ENCODE measurements at regions not wholly inside any gene's neighbourhood (a gene's known extent, or its start where the extent isn't known, plus 50 kb on each side); places are given as distances from the start of the nearest gene placed in this dataset.

GRCh38 chr5:130272837-130273236 lies 368.6 kb downstream of the CHSY3 start:
- H3K27ac Mint-ChIP-seq = no peak overlapping the region
- no peaks in the 10 kb centered on the region for H3K9me3 Mint-ChIP-seq
- no peaks in the 10 kb centered on the region for H3K27me3 Mint-ChIP-seq
- ATAC-seq (no peak), DNase-seq (no peak)
- H3K4me3 Mint-ChIP-seq = no peak overlapping the region
- H3K4me1 Mint-ChIP-seq = no peaks in the 10 kb centered on the region

DNA sequence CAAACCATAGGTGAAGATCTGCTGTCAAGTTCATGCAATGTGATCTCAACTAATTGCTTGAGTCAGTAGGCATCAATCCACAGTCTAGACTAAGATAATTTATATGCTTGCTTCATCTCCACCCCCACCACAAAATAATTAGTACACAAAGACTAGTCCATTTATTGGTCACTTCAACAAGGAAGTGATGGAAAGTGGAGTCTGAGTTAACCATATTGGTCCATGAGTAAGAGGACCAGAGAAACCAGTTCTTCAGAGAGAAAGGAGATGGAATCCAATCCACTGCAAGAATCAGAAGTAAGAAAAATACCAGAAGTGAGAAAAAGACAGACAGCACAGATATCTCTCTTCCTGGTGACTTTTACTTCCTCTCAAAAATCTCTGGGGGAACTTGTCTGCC lies 366.5 kb downstream of the CHSY3 start:
- DNase-seq = no peak
- H3K27me3 Mint-ChIP-seq = no peaks in the 10 kb centered on the region
- no peaks in the 10 kb centered on the region for H3K4me1 Mint-ChIP-seq
- no peak overlapping the region for H3K4me3 Mint-ChIP-seq
- H3K9me3 Mint-ChIP-seq = no peaks in the 10 kb centered on the region
- H3K27ac Mint-ChIP-seq = no peak overlapping the region
- ATAC-seq = no peak

GRCh38 chr5:130268489-130268888 lies 364.2 kb downstream of the CHSY3 start:
- Mint-ChIP-seq H3K4me1 (no peaks in the 10 kb centered on the region), H3K9me3 (no peaks in the 10 kb centered on the region), H3K27me3 (no peaks in the 10 kb centered on the region), H3K27ac (no peak overlapping the region), H3K4me3 (no peak overlapping the region)
- no peak for DNase-seq
- ATAC-seq = no peak

DNA sequence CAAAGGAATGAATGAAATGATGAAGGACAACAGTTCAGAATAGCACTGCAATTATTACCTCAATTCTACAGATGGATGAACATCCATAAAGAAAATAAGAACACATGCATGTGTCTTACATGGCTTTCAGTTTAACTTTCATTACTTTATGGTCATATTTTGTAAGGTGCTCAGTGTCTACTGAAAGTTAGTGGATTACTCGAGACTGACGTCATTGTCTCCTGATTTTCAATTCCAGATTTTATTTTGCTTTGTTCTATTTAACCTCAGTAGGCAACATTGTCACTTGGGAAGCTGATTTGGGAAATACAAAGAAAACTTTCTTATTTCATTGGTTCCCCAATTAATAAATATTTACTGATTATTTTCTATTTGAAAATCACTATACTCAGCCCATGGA lies 363.7 kb downstream of the CHSY3 start:
- H3K4me3 Mint-ChIP-seq = no peak overlapping the region
- H3K27ac Mint-ChIP-seq = no peak overlapping the region
- H3K4me1 Mint-ChIP-seq = no peaks in the 10 kb centered on the region
- DNase-seq (no peak), ATAC-seq (no peak)
- H3K9me3 Mint-ChIP-seq = no peaks in the 10 kb centered on the region
- H3K27me3 Mint-ChIP-seq = no peaks in the 10 kb centered on the region

DNA sequence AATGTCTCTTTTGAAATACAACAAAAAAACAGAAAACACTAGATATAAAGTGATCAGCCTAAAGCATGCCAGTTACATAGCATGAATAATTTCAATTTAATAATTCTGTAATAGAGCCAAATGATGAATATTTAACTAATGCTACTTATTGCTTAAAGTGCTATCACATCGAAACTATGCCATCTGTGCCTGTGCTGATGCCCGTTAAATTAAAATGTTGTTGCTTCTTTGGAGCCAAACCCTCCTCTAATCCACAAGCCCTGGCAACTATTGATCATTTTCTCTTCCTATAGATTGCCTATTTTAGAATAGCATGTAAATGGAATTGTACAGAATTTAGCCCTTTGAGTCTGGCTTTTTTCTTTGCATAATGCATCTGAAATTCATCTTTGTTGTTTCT lies 356.2 kb downstream of the CHSY3 start:
- H3K27ac Mint-ChIP-seq = no peak overlapping the region
- ATAC-seq (no peak), DNase-seq (no peak)
- peaks cover 1 to 3% of the 10 kb centered on the region in 2 donors for H3K9me3 Mint-ChIP-seq
- H3K27me3 Mint-ChIP-seq = no peaks in the 10 kb centered on the region
- H3K4me3 Mint-ChIP-seq = no peak overlapping the region
- H3K4me1 Mint-ChIP-seq = no peaks in the 10 kb centered on the region

GRCh38 chr5:130251931-130252330 lies 347.7 kb downstream of the CHSY3 start:
- H3K4me1 Mint-ChIP-seq = no peaks in the 10 kb centered on the region
- peaks cover 5 to 12% of the 10 kb centered on the region in 2 donors for H3K9me3 Mint-ChIP-seq
- H3K4me3 Mint-ChIP-seq = no peak overlapping the region
- no peak for ATAC-seq
- no peak overlapping the region for H3K27ac Mint-ChIP-seq
- DNase-seq = no peak
- H3K27me3 Mint-ChIP-seq = no peaks in the 10 kb centered on the region

DNA sequence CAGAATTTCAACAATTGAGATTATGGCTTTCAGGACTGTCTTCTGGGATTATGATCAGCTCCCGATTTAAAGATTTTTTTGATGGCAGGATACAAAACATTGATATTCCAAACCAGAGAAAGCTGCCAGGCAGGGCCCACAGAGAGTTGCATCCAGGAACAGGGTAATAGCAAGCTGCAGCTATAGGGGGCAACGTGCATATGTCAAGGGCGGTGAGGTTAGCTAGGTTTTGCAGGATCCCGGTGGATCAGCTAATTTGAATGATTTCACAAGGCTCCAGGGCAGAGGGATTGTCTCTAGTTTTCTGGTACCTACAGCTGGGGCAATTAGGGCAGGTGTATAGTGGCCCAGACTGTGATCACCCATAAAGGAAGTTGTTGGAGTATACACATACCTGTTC lies 339.4 kb downstream of the CHSY3 start:
- no peaks in the 10 kb centered on the region for H3K27me3 Mint-ChIP-seq
- DNase-seq (no peak), ATAC-seq (no peak)
- no peaks in the 10 kb centered on the region for H3K4me1 Mint-ChIP-seq
- H3K27ac Mint-ChIP-seq = no peak overlapping the region
- H3K9me3 Mint-ChIP-seq = peaks cover 0 to 15% of the 10 kb centered on the region in 2 donors
- H3K4me3 Mint-ChIP-seq = no peak overlapping the region

DNA sequence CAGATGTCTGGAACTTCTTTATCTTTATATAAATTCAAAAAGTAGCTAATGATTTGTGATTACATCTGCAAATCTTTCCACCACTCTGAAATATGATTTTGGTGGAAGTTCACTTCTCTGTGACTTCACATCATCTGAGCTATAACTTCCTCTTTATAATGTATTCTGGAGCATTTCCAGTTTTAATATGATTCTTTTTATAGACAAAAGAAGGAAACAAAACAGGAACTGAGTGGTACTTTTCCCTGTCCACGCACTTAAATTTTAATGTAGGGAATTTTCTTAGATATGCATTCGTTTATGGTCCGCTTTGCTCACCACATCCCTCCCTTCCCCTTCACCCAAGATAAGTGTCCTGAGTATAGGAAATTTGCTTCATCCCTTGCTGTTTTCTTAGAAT lies 333.5 kb downstream of the CHSY3 start:
- no peaks in the 10 kb centered on the region for H3K4me1 Mint-ChIP-seq
- H3K27me3 Mint-ChIP-seq = no peaks in the 10 kb centered on the region
- no peaks in the 10 kb centered on the region for H3K9me3 Mint-ChIP-seq
- DNase-seq (no peak), ATAC-seq (no peak)
- H3K4me3 Mint-ChIP-seq = no peak overlapping the region
- H3K27ac Mint-ChIP-seq = no peak overlapping the region
